IMR-90 (cell line): ENCODE measurements at regions not wholly inside any gene's neighbourhood (a gene's known extent, or its start where the extent isn't known, plus 50 kb on each side); places are given as distances from the start of the nearest gene placed in this dataset.

Experiments
- ATAC-seq: fragments of 200-7000 bp; cut with Tn5 transposase; 2 replicates; pipeline ENCODE4 v1.9.1; 2020; ENCODE audit warnings: low read depth, mild to moderate bottlenecking, moderate library complexity
- BruUV-seq: library from RNA; stranded (reverse); fragments of 400-500 nt; replicated peaks from 2 replicates; lab custom pipeline; 2021; lab: Mats Ljungman, UMichigan
- CTCF ChIA-PET: fragments of 300-600 bp; formaldehyde crosslinking; extraction: SDS; loops from one replicate; lab custom pipeline; 2021; ENCODE audit warnings: antibody characterized with exemption; lab: Yijun Ruan, JAX
- POLR2A ChIA-PET: fragments of 300-600 bp; sonication (Branson Sonifier 250); formaldehyde crosslinking; loops from one replicate; lab custom pipeline; 2022; ENCODE audit warnings: antibody characterized with exemption; ENCODE audit not compliant: unreplicated experiment; lab: Charles Lee
- DNase-seq: peaks from one replicate; pipeline ENCODE4 v3.0.0; 2013
- H2AFZ ChIP-seq: replicated peaks from 2 replicates; pipeline ENCODE3; 2013; ENCODE audit warnings: low read length, mild to moderate bottlenecking; ENCODE audit not compliant: poor library complexity
- H2AK5ac ChIP-seq: 2 replicates; pipeline ENCODE4 v1.6.1; 2013; ENCODE audit warnings: low read depth, low read length, inconsistent platforms
- H2AK9ac ChIP-seq: replicated peaks from 2 replicates; pipeline ENCODE3; 2013; ENCODE audit warnings: mild to moderate bottlenecking, low read depth, low read length, moderate library complexity; ENCODE audit not compliant: poor library complexity
- H2BK120ac ChIP-seq: 2 replicates; pipeline ENCODE4 v1.6.1; 2013; ENCODE audit warnings: low read depth, low read length, inconsistent platforms
- H2BK15ac ChIP-seq: 3 replicates; pipeline ENCODE4 v1.6.1; 2013; ENCODE audit warnings: low read depth, low read length, inconsistent platforms
- H2BK20ac ChIP-seq: 2 replicates; pipeline ENCODE4 v1.6.1; 2013; ENCODE audit warnings: low read depth, mild to moderate bottlenecking, inconsistent platforms, low read length, moderate library complexity
- H2BK5ac ChIP-seq: 2 replicates; pipeline ENCODE4 v1.6.1; 2013; ENCODE audit warnings: mild to moderate bottlenecking, low read depth, low read length, inconsistent platforms; ENCODE audit not compliant: poor library complexity, severe bottlenecking
- H3K14ac ChIP-seq: replicated peaks from 2 replicates; pipeline ENCODE4 v1.6.1; 2013; ENCODE audit warnings: low read depth, low read length, inconsistent platforms
- H3K18ac ChIP-seq: 2 replicates; pipeline ENCODE4 v1.6.1; 2013; ENCODE audit warnings: low read depth, low read length, control low read depth
- H3K23ac ChIP-seq: 2 replicates; pipeline ENCODE4 v1.6.1; 2013; ENCODE audit warnings: low read depth, low read length, inconsistent platforms
- H3K27ac ChIP-seq: 2 replicates; pipeline ENCODE4 v1.5.1; 2013; ENCODE audit warnings: mild to moderate bottlenecking, control low read depth, low read length; ENCODE audit not compliant: insufficient read depth
- H3K27me3 ChIP-seq: 2 replicates; pipeline ENCODE4 v1.6.1; 2013; ENCODE audit warnings: low read length; ENCODE audit not compliant: control insufficient read depth, insufficient read depth
- H3K36me3 ChIP-seq: 2 replicates; pipeline ENCODE4 v1.6.1; 2013; ENCODE audit warnings: low read length, mixed read lengths; ENCODE audit not compliant: control insufficient read depth, insufficient read depth
- H3K4ac ChIP-seq: 2 replicates; pipeline ENCODE4 v1.6.1; 2013; ENCODE audit warnings: low read depth, low read length, inconsistent platforms
- H3K4me1 ChIP-seq: 2 replicates; pipeline ENCODE4 v1.6.1; 2013; ENCODE audit warnings: low read length, mixed read lengths; ENCODE audit not compliant: control insufficient read depth, insufficient read depth
- H3K4me2 ChIP-seq: 2 replicates; pipeline ENCODE4 v1.6.1; 2013; ENCODE audit warnings: low read depth, mild to moderate bottlenecking, control low read depth, low read length, moderate library complexity
- H3K4me3 ChIP-seq: 2 replicates; pipeline ENCODE4 v1.5.1; 2013; ENCODE audit warnings: low read depth, mild to moderate bottlenecking, control low read depth, low read length, moderate library complexity; ENCODE audit not compliant: insufficient read depth
- H3K56ac ChIP-seq: 2 replicates; pipeline ENCODE4 v1.6.1; 2013; ENCODE audit warnings: low read length, inconsistent platforms; ENCODE audit not compliant: insufficient read depth; ENCODE audit errors: extremely low read depth
- H3K79me1 ChIP-seq, 2 experiments: 2 replicates each; pipeline ENCODE4 v1.6.1; 2013; ENCODE audit warnings: low read length in 2 of 2, inconsistent platforms in 1 of 2, low read depth in 1 of 2
- H3K9ac ChIP-seq: 2 replicates; pipeline ENCODE4 v1.6.1; 2013; ENCODE audit warnings: low read depth, low read length, control low read depth
- H3K9me1 ChIP-seq: 2 replicates; pipeline ENCODE4 v1.6.1; 2013; ENCODE audit warnings: low read length, inconsistent platforms; ENCODE audit not compliant: insufficient read depth
- H3K9me3 ChIP-seq: 2 replicates; pipeline ENCODE4 v1.6.1; 2013; ENCODE audit warnings: low read length; ENCODE audit not compliant: control insufficient read depth, insufficient read depth
- H4K20me1 ChIP-seq: 2 replicates; pipeline ENCODE4 v1.6.1; 2013; ENCODE audit warnings: low read length, inconsistent platforms; ENCODE audit not compliant: insufficient read depth
- H4K5ac ChIP-seq: 2 replicates; pipeline ENCODE4 v1.6.1; 2013; ENCODE audit warnings: mild to moderate bottlenecking, low read depth, low read length, control low read depth
- H4K8ac ChIP-seq, 2 experiments: 2 replicates each; pipeline ENCODE4 v1.6.1; 2013; ENCODE audit warnings: low read depth in 2 of 2, low read length in 2 of 2, control low read depth in 1 of 2, inconsistent platforms in 1 of 2
- H4K91ac ChIP-seq: 2 replicates; pipeline ENCODE4 v1.6.1; 2013; ENCODE audit warnings: low read depth, low read length, inconsistent platforms; ENCODE audit not compliant: insufficient read depth
- CEBPB ChIP-seq: IDR thresholded peaks from 2 replicates; pipeline ENCODE4 v1.6.1; 2012; ENCODE audit warnings: low read depth, low read length, improper control_type of control experiment
- CTCF ChIP-seq: conservative IDR thresholded peaks from 2 replicates; pipeline ENCODE4 v1.5.1; 2012; ENCODE audit warnings: mild to moderate bottlenecking, low read depth, low read length, improper control_type of control experiment
- WGBS, 2 experiments: methylation state at CpG; one replicate each; pipeline versions ENCODE4 v1.1.5 to v1.1.7; 2013; ENCODE audit warnings: missing lambda C conversion rate in 2 of 2; ENCODE audit not compliant: insufficient read length in 1 of 2; ENCODE audit errors: extremely low coverage in 2 of 2; 5-methylcytosine and 5-hydroxymethylcytosine counted together
- dilution Hi-C: fragments of 300-500 bp; cut with HindIII; formaldehyde crosslinking; loops from one replicate; pipeline ENCODE4 v1.14.3; 2018; ENCODE audit warnings: low sequenced_read_pairs; ENCODE audit not compliant: unreplicated experiment
- in situ Hi-C: fragments of 300-500 bp; cut with MboI; formaldehyde crosslinking; loops from 3 replicates; pipeline ENCODE4 v1.14.3; 2019; ENCODE audit warnings: low sequenced_read_pairs, inconsistent platforms, mixed read lengths
- intact Hi-C: fragments of 100-400 bp; cut with micrococcal nuclease; formaldehyde crosslinking; loops from 2 replicates; pipeline ENCODE4 v1.10.0; 2022

- TF ChIP-seq CTCF (no peak), CEBPB (peak; percentile 72)
- BruUV-seq = no TSS peak
- Histone ChIP-seq H3K18ac (no peak overlapping the region), H3K27ac (no peak overlapping the region), H3K4me2 (no peak overlapping the region), H3K9me1 (no peaks in the 10 kb centered on the region), H2AFZ (no peak overlapping the region), H4K20me1 (no peaks in the 10 kb centered on the region), H3K9me3 (peaks cover 4% of the 10 kb centered on the region; the same call in 1 of the 2 replicates), H4K8ac (no peak overlapping the region), H4K91ac (no peak overlapping the region), H3K56ac (no peak overlapping the region), H2BK15ac (no peak overlapping the region), H3K14ac (no peak overlapping the region), H2AK9ac (no peak overlapping the region), H2AK5ac (no peak overlapping the region), H3K79me1 (no peaks in the 10 kb centered on the region), H4K5ac (no peak overlapping the region), H3K36me3 (no peaks in the 10 kb centered on the region), H2BK20ac (no peak overlapping the region), H3K23ac (no peak overlapping the region), H3K9ac (no peak overlapping the region), H3K4ac (no peak overlapping the region), H3K4me1 (no peaks in the 10 kb centered on the region), H3K27me3 (no peaks in the 10 kb centered on the region), H2BK120ac (no peak overlapping the region), H2BK5ac (no peak overlapping the region), H3K4me3 (no peak overlapping the region)
- intact Hi-C loops = no loop called here
- CTCF ChIA-PET = no interaction called here
- ATAC-seq (no peak), DNase-seq (no peak)
- in situ Hi-C loops = no loop called here
- POLR2A ChIA-PET = no interaction called here
- dilution Hi-C loops = no loop called here
- no CpG with 5 or more reads among the region's 3 CpGs for WGBS, 2 experiments
Observed at GRCh38 chr2:104290566-104290891, 563.4 kb upstream of the POU3F3 start.
